ENCODE measurements at regions not wholly inside any gene's neighbourhood (a gene's known extent, or its start where the extent isn't known, plus 50 kb on each side); places are given as distances from the start of the nearest gene placed in this dataset.

DNA sequence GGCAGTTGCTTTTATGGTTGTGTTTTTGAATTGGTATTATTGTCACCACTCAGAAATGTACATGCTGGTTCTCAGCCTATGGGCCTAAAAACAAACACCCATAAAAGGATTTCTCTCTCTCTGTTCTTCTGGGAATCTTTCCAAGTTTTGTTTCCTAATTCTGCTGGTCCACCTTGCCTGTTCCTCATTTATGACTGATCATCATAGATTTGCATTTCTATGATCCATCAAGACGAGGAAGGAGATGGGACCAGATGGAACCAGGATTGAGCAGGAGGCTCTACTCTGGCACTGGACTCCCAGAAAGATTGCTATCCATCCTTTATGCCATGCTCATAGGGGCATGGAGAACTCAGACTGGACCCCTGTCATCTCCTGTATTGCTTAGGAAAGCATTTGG, 162.2 kb downstream of the C1orf94 start:
- no peaks in the 10 kb centered on the region for H4K20me1 ChIP-seq (ENCODE audit: insufficient read depth, low read length)
- no peak for TF ChIP-seq EZH2phosphoT487 (IDR thresholded peaks at IDR 0.05; ENCODE audit: borderline replicate concordance, low read depth, low read length)
- no peak for TF ChIP-seq CTCF (conservative IDR thresholded peaks at IDR 0.05; ENCODE audit: low read length)
- intact Hi-C loops (cut with micrococcal nuclease; ENCODE audit: unreplicated experiment) = no loop called here
- H3K27ac ChIP-seq (ENCODE audit: low read depth, low read length, poor library complexity, severe bottlenecking) = no peak overlapping the region
- POLR2A ChIA-PET = interaction anchor here (1.3 kb wide), 1 partner anchor 8 kb away, joined by 3 read pairs; no protein-coding TSS in a partner anchor
- DNase-seq (ENCODE audit: low spot score) = no peak
- H2AFZ ChIP-seq (ENCODE audit: low read length) = no peak overlapping the region
- H3K79me2 ChIP-seq (ENCODE audit: insufficient read depth, low read depth, low read length) = no peaks in the 10 kb centered on the region
- no peaks in the 10 kb centered on the region for H3K36me3 ChIP-seq (ENCODE audit: insufficient read depth, low read length)
- no peaks in the 10 kb centered on the region for H3K9me2 ChIP-seq (ENCODE audit: insufficient read depth, low read length)
- no peak overlapping the region for H3K4me2 ChIP-seq (ENCODE audit: low read length)
- no peaks in the 10 kb centered on the region for H3K4me1 ChIP-seq (ENCODE audit: insufficient read depth, low read length, poor library complexity, severe bottlenecking)
- no peaks in the 10 kb centered on the region for H3K9me3 ChIP-seq (ENCODE audit: low read length)
- H3K4me3 ChIP-seq (ENCODE audit: low read depth, low read length, poor library complexity, severe bottlenecking) = no peak overlapping the region
- no TSS peak for BruUV-seq (replicated peaks)
- CTCF ChIA-PET (ENCODE audit: unreplicated experiment) = no interaction called here

DNA sequence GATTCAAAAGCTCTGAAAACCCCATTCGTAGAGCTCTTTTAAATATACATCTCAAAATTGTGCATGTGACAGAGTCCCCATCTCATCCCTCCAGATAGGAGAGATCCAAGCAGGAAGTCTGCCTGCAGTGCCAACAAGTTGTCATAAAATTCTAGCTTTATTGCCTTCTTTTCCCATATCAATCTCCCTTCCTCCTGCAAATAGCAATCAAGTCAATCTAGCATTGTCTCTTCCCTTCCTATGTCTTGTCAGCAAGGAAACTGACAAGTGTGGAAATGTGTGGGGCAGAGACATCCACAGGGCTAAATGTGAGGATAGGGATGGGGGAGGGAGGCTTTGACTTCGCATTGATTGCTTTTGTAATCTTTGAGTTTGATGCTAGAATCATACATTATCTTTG, 165.2 kb downstream of the C1orf94 start:
- Histone ChIP-seq H3K9me2 (ENCODE audit: insufficient read depth, low read length) (no peaks in the 10 kb centered on the region), H3K79me2 (ENCODE audit: insufficient read depth, low read depth, low read length) (no peaks in the 10 kb centered on the region), H3K27ac (ENCODE audit: low read depth, low read length, poor library complexity, severe bottlenecking) (no peak overlapping the region), H3K9me3 (ENCODE audit: low read length) (no peaks in the 10 kb centered on the region), H3K4me3 (ENCODE audit: low read depth, low read length, poor library complexity, severe bottlenecking) (no peak overlapping the region), H4K20me1 (ENCODE audit: insufficient read depth, low read length) (no peaks in the 10 kb centered on the region), H3K4me1 (ENCODE audit: insufficient read depth, low read length, poor library complexity, severe bottlenecking) (no peaks in the 10 kb centered on the region), H3K36me3 (ENCODE audit: insufficient read depth, low read length) (no peaks in the 10 kb centered on the region), H3K4me2 (ENCODE audit: low read length) (no peak overlapping the region), H2AFZ (ENCODE audit: low read length) (no peak overlapping the region)
- TF ChIP-seq CTCF (conservative IDR thresholded peaks at IDR 0.05; ENCODE audit: low read length) = no peak
- no peak for TF ChIP-seq EZH2phosphoT487 (IDR thresholded peaks at IDR 0.05; ENCODE audit: borderline replicate concordance, low read depth, low read length)
- DNase-seq (ENCODE audit: low spot score) = no peak
- POLR2A ChIA-PET = interaction anchor here (0.7 kb wide), 1 partner anchor 20 kb away, joined by 3 read pairs; no protein-coding TSS in a partner anchor
- BruUV-seq (replicated peaks) = no TSS peak
- CTCF ChIA-PET (ENCODE audit: unreplicated experiment) = no interaction called here
- intact Hi-C loops (cut with micrococcal nuclease; ENCODE audit: unreplicated experiment) = no loop called here

DNA sequence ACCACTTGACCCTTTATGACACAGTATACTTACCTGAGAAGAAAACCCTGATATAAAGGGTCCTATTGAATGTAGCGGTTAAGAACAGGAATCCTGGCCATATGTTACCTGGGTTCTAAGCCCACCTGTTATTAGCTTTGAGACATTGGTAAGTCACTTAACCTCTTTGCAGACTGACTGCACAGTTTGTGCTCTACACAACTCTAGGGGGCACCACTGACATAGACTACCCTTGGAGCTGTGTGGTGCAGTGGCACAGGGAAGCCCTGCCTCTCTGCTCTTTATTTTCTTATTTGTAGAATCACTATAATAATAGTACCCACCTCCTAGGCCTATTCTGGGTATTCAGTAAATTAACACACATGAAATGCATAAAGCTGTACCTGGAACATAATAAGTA, 165.6 kb downstream of the C1orf94 start:
- TF ChIP-seq CTCF (conservative IDR thresholded peaks at IDR 0.05; ENCODE audit: low read length) = no peak
- no peak for TF ChIP-seq EZH2phosphoT487 (IDR thresholded peaks at IDR 0.05; ENCODE audit: borderline replicate concordance, low read depth, low read length)
- no peaks in the 10 kb centered on the region for H4K20me1 ChIP-seq (ENCODE audit: insufficient read depth, low read length)
- BruUV-seq (replicated peaks) = no TSS peak

More for the DNA sequence above, 165.6 kb downstream of the C1orf94 start:
- H3K79me2 ChIP-seq (ENCODE audit: insufficient read depth, low read depth, low read length) = no peaks in the 10 kb centered on the region
- H2AFZ ChIP-seq (ENCODE audit: low read length) = no peak overlapping the region
- ChIA-PET CTCF (ENCODE audit: unreplicated experiment) (no interaction called here), POLR2A (no interaction called here)
- H3K27ac ChIP-seq (ENCODE audit: low read depth, low read length, poor library complexity, severe bottlenecking) = no peak overlapping the region
- H3K4me1 ChIP-seq (ENCODE audit: insufficient read depth, low read length, poor library complexity, severe bottlenecking) = no peaks in the 10 kb centered on the region
- DNase-seq (ENCODE audit: low spot score) = no peak
- H3K4me3 ChIP-seq (ENCODE audit: low read depth, low read length, poor library complexity, severe bottlenecking) = no peak overlapping the region
- no peak overlapping the region for H3K4me2 ChIP-seq (ENCODE audit: low read length)
- no peaks in the 10 kb centered on the region for H3K36me3 ChIP-seq (ENCODE audit: insufficient read depth, low read length)
- no peaks in the 10 kb centered on the region for H3K9me3 ChIP-seq (ENCODE audit: low read length)
- no peaks in the 10 kb centered on the region for H3K9me2 ChIP-seq (ENCODE audit: insufficient read depth, low read length)
- intact Hi-C loops (cut with micrococcal nuclease; ENCODE audit: unreplicated experiment) = no loop called here

Data from OCI-LY7 (cell line).